HTR-8/SVneo (cell line): ENCODE measurements at regions not wholly inside any gene's neighbourhood (a gene's known extent, or its start where the extent isn't known, plus 50 kb on each side); places are given as distances from the start of the nearest gene placed in this dataset.
"Not testable (repeated sequence)": the region's sequence is repeated elsewhere in the genome, so short reads cannot be mapped to it uniquely, and the experiment has no call there.

ENCODE experiments used
- DNase-seq: peaks from one replicate; pipeline ENCODE4 v3.0.0; 2011; ENCODE audit warnings: low spot score, mixed read lengths; ENCODE audit not compliant: insufficient read length
- FAIRE-seq: peaks from 2 replicates; lab custom pipeline; 2011; peaks lifted over from hg19 to GRCh38; lab: Jason Lieb, UNC

- no peak for DNase-seq
Measured at GRCh38 chr3:194049394-194049793, 86.6 kb upstream of the HES1 start.

GRCh38 chr3:194050782-194051320, 85.1 kb upstream of the HES1 start:
- FAIRE-seq: no peak
- DNase-seq: no peak

More at GRCh38 chr3:194049394-194049793, 86.6 kb upstream of the HES1 start:
- FAIRE-seq: no peak

- DNase-seq: no peak
- no peak for FAIRE-seq
Measured at GRCh38 chr3:194051366-194052149, 84.4 kb upstream of the HES1 start.

- FAIRE-seq (no peak), DNase-seq (no peak)
Measured at GRCh38 chr3:194053136-194053535, 82.8 kb upstream of the HES1 start.

- DNase-seq (no peak), FAIRE-seq (no peak)
Measured at GRCh38 chr3:194054016-194054415, 81.9 kb upstream of the HES1 start.

- no peak for FAIRE-seq
- DNase-seq: no peak
Measured at GRCh38 chr3:194054540-194054939, 81.4 kb upstream of the HES1 start.

- DNase-seq (no peak), FAIRE-seq (no peak)
Measured at GRCh38 chr3:194054961-194055360, 81.0 kb upstream of the HES1 start.

- DNase-seq, FAIRE-seq: not testable (repeated sequence)
Measured at GRCh38 chr3:194056323-194056722, 79.6 kb upstream of the HES1 start.

- DNase-seq (no peak), FAIRE-seq (no peak)
Measured at GRCh38 chr3:194056731-194057415, 79.1 kb upstream of the HES1 start.

GRCh38 chr3:194057570-194058188, 78.3 kb upstream of the HES1 start:
- FAIRE-seq (no peak), DNase-seq (no peak)

- no peak for DNase-seq
- no peak for FAIRE-seq
Measured at GRCh38 chr3:194058189-194058571, 77.8 kb upstream of the HES1 start.

- DNase-seq (no peak), FAIRE-seq (no peak)
Measured at GRCh38 chr3:194058753-194059152, 77.2 kb upstream of the HES1 start.

- FAIRE-seq (no peak), DNase-seq (no peak)
Measured at GRCh38 chr3:194061421-194062030, 74.4 kb upstream of the HES1 start.

GRCh38 chr3:194062830-194063229, 73.1 kb upstream of the HES1 start:
- no peak for FAIRE-seq
- no peak for DNase-seq

- DNase-seq (no peak), FAIRE-seq (no peak)
Measured at GRCh38 chr3:194064380-194065332, 71.3 kb upstream of the HES1 start.

GRCh38 chr3:194067327-194067726, 68.6 kb upstream of the HES1 start:
- FAIRE-seq, DNase-seq: not testable (repeated sequence)

- no peak for DNase-seq
- FAIRE-seq: no peak
Measured at GRCh38 chr3:194067949-194068362, 68.0 kb upstream of the HES1 start.

GRCh38 chr3:194069421-194070219, 66.3 kb upstream of the HES1 start:
- no peak for FAIRE-seq
- no peak for DNase-seq

- FAIRE-seq (no peak), DNase-seq (no peak)
Measured at GRCh38 chr3:194070220-194070633, 65.7 kb upstream of the HES1 start.
